Smooth muscle cell (in vitro differentiated cells): ENCODE measurements at regions not wholly inside any gene's neighbourhood (a gene's known extent, or its start where the extent isn't known, plus 50 kb on each side); places are given as distances from the start of the nearest gene placed in this dataset.

Experiments used
- DNase-seq: peaks from one replicate; lab custom pipeline; 2025; ENCODE audit not compliant: unreplicated experiment; lab: John Stamatoyannopoulos, UW
- H2AFZ ChIP-seq: fragments of 200-600 bp; sonication (generic); 2 replicates; pipeline ENCODE4 v1.6.0; 2016; ENCODE audit warnings: antibody characterized with exemption, low read depth, mild to moderate bottlenecking
- H3F3A ChIP-seq: fragments of 200-600 bp; sonication (generic); 2 replicates; pipeline ENCODE4 v1.6.0; 2017; ENCODE audit warnings: antibody characterized with exemption, low read depth
- H3K27ac ChIP-seq: fragments of 200-600 bp; sonication (generic); 2 replicates; pipeline ENCODE4 v1.5.1; 2016; ENCODE audit warnings: low read depth, mild to moderate bottlenecking
- H3K27me3 ChIP-seq: fragments of 200-600 bp; sonication (generic); 2 replicates; pipeline ENCODE4 v1.6.1; 2016; ENCODE audit warnings: low read depth, mild to moderate bottlenecking
- H3K36me3 ChIP-seq: fragments of 200-600 bp; sonication (generic); 2 replicates; pipeline ENCODE4 v1.5.1; 2016; ENCODE audit warnings: low read depth
- H3K4me1 ChIP-seq: fragments of 200-600 bp; sonication (generic); 2 replicates; pipeline ENCODE4 v1.5.1; 2016; ENCODE audit warnings: low read depth
- H3K4me2 ChIP-seq: fragments of 200-600 bp; sonication (generic); 2 replicates; pipeline ENCODE4 v1.6.0; 2016; ENCODE audit warnings: mild to moderate bottlenecking
- H3K4me3 ChIP-seq: fragments of 200-600 bp; sonication (generic); 2 replicates; pipeline ENCODE4 v1.5.1; 2016; ENCODE audit warnings: mild to moderate bottlenecking
- H3K79me2 ChIP-seq: fragments of 200-600 bp; sonication (generic); 2 replicates; pipeline ENCODE4 v1.6.0; 2016; ENCODE audit warnings: low read depth, mild to moderate bottlenecking
- H3K9ac ChIP-seq: fragments of 200-600 bp; sonication (generic); 2 replicates; pipeline ENCODE4 v1.6.0; 2016; ENCODE audit warnings: low read depth
- H3K9me3 ChIP-seq: fragments of 200-600 bp; sonication (generic); replicated peaks from 2 replicates; pipeline ENCODE4 v1.5.1; 2016; ENCODE audit warnings: low read depth
- H4K20me1 ChIP-seq: fragments of 200-600 bp; sonication (generic); 2 replicates; pipeline ENCODE4 v1.6.0; 2016; ENCODE audit warnings: low read depth
- WGBS: methylation state at CpG from one replicate; pipeline ENCODE4 v1.1.7; 2016; ENCODE audit warnings: low lambda C conversion rate; 5-methylcytosine and 5-hydroxymethylcytosine counted together
- TF ChIP-seq, protein P1 (sequence below): fragments of 200-600 bp; sonication (generic); IDR thresholded peaks from 2 replicates; pipeline ENCODE4 v1.5.1; 2017; ENCODE audit warnings: borderline replicate concordance, mild to moderate bottlenecking, antibody characterized with exemption; ENCODE audit not compliant: insufficient read depth, poor library complexity, severe bottlenecking

DNA sequence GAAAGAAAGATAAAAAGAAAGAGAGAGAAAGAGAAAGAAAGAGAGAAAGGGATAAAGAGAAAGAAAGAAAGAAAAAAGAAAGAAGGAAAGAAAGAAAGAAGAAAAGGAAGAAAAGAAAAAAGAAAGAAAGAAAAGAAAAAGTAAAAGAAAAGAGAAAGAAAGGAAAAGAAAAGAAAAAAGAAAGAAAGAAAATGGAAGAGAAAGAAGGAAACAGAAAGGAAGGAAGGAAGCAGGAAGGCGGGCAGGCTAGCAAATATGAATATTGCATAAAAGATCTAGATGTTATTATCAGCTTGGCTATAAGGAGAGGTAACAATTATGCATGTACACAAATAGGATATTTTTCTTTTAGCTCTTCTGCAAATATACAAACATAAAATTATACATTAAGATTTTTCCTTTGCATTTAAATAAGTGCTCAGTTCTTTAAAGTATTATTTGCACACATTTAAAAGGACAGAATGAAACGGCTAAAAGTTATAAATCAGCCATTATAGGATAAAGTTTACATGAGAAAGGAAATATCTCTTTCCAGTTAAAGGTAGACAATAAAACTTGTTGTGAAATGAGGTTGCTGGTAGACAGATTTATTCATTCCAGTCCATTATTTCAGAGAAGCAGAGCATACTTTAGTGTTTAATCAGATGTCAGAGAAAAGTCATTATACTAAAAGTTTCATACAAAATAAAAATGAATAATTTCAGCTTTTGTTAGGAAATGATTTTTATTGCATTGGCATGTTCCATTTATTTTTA lies 511.4 kb downstream of the KCNJ3 start:
- 77% methylated on average over 2 of the region's 2 CpGs for WGBS
- Histone ChIP-seq H3K27ac (no peak overlapping the region), H3F3A (no peaks in the 10 kb centered on the region), H4K20me1 (no peaks in the 10 kb centered on the region), H3K4me1 (no peaks in the 10 kb centered on the region), H3K9ac (no peak overlapping the region), H2AFZ (no peak overlapping the region), H3K4me2 (no peak overlapping the region), H3K36me3 (no peaks in the 10 kb centered on the region), H3K9me3 (no peaks in the 10 kb centered on the region), H3K79me2 (no peaks in the 10 kb centered on the region), H3K27me3 (no peaks in the 10 kb centered on the region), H3K4me3 (no peak overlapping the region)
- no peak for DNase-seq
- TF ChIP-seq, protein P1, sequence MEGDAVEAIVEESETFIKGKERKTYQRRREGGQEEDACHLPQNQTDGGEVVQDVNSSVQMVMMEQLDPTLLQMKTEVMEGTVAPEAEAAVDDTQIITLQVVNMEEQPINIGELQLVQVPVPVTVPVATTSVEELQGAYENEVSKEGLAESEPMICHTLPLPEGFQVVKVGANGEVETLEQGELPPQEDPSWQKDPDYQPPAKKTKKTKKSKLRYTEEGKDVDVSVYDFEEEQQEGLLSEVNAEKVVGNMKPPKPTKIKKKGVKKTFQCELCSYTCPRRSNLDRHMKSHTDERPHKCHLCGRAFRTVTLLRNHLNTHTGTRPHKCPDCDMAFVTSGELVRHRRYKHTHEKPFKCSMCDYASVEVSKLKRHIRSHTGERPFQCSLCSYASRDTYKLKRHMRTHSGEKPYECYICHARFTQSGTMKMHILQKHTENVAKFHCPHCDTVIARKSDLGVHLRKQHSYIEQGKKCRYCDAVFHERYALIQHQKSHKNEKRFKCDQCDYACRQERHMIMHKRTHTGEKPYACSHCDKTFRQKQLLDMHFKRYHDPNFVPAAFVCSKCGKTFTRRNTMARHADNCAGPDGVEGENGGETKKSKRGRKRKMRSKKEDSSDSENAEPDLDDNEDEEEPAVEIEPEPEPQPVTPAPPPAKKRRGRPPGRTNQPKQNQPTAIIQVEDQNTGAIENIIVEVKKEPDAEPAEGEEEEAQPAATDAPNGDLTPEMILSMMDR: no peak

DNA sequence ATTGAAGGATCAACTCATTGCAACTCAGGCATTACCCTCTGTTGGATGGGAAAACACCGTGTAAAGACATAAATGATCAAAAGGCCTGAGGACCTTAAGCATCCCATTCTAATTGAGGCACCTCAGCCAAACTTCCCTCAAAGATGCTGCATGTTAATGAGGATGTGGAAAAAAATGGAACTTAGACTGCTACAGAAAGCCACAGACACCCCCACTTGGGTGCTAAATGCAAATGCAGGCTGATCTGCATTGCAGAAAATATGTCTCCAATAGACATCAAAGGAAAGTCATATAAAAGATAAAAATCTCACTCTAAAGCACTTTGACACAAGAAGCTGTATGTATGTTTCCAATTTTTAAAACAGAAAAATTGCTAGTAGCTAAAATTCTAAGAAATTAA lies 504.7 kb downstream of the KCNJ3 start:
- TF ChIP-seq, protein P1: no peak
- no peaks in the 10 kb centered on the region for H3K9me3 ChIP-seq
- H3K4me2 ChIP-seq: no peak overlapping the region
- no peaks in the 10 kb centered on the region for H3K4me1 ChIP-seq
- no peaks in the 10 kb centered on the region for H3K36me3 ChIP-seq
- no peaks in the 10 kb centered on the region for H4K20me1 ChIP-seq
- H2AFZ ChIP-seq: no peak overlapping the region
- WGBS: 84% methylated on average over 1 of the region's 1 CpG
- no peak for DNase-seq
- H3K4me3 ChIP-seq: no peak overlapping the region
- no peak overlapping the region for H3K9ac ChIP-seq
- no peak overlapping the region for H3K27ac ChIP-seq
- no peaks in the 10 kb centered on the region for H3K79me2 ChIP-seq
- no peaks in the 10 kb centered on the region for H3K27me3 ChIP-seq
- H3F3A ChIP-seq: no peaks in the 10 kb centered on the region

DNA sequence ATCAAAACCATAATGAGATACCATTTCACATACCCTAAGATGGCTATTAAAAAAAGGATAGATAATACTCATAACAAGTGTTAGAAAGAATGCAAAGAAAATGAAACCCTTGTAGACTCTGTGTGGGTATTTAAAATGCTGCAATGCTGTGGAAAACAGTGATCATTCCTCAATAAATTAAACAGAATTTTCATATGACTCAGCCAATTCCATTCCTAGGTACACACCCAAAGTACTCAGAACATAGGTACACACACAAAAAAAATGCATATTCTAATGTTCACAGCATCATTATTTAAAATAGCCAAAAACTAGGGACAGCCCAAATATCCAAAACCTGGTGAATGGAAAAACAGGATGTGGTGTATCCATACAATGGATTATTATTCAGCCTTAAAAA lies 502.3 kb downstream of the KCNJ3 start:
- Histone ChIP-seq H3K27ac (no peak overlapping the region), H2AFZ (no peak overlapping the region), H3K4me3 (no peak overlapping the region), H3K27me3 (no peaks in the 10 kb centered on the region), H4K20me1 (no peaks in the 10 kb centered on the region), H3K9ac (no peak overlapping the region), H3K4me2 (no peak overlapping the region), H3K9me3 (no peaks in the 10 kb centered on the region), H3K79me2 (no peaks in the 10 kb centered on the region), H3K4me1 (no peaks in the 10 kb centered on the region), H3K36me3 (no peaks in the 10 kb centered on the region), H3F3A (no peaks in the 10 kb centered on the region)
- DNase-seq: no peak
- TF ChIP-seq, protein P1: no peak

DNA sequence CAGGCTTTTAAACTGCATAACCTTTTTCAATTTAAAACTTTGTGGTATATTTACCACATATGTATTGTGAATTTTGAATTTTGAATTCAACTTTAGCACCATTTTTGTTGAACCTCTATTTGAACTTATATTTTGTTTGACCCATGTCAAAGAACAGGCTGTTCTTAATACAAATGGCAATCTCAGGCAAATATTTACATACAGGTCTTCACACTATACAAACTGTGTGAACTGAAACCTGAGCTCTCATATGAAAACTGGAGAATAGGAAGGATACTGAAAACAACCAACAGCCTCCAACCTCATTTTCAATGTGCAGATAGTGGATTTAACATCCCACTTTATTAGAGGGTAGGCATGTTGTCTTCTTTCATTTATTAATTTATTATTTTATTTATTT lies 491.8 kb downstream of the KCNJ3 start:
- TF ChIP-seq, protein P1: no peak
- no peaks in the 10 kb centered on the region for H3K36me3 ChIP-seq

More for the DNA sequence above, 491.8 kb downstream of the KCNJ3 start:
- H2AFZ ChIP-seq: no peak overlapping the region
- H3K9me3 ChIP-seq: no peaks in the 10 kb centered on the region
- H3K4me3 ChIP-seq: no peak overlapping the region
- no peak overlapping the region for H3K27ac ChIP-seq
- H3K9ac ChIP-seq: no peak overlapping the region
- H3K27me3 ChIP-seq: no peaks in the 10 kb centered on the region
- H3K4me1 ChIP-seq: no peaks in the 10 kb centered on the region
- no peaks in the 10 kb centered on the region for H3F3A ChIP-seq
- H3K79me2 ChIP-seq: no peaks in the 10 kb centered on the region
- DNase-seq: no peak
- H3K4me2 ChIP-seq: no peak overlapping the region
- H4K20me1 ChIP-seq: no peaks in the 10 kb centered on the region
